Neural cell (in vitro differentiated cells): ENCODE measurements at regions not wholly inside any gene's neighbourhood (a gene's known extent, or its start where the extent isn't known, plus 50 kb on each side); places are given as distances from the start of the nearest gene placed in this dataset.

Source experiments
- H2AFZ ChIP-seq: fragments of 200-600, 300-800 bp; sonication (generic), shearing (Covaris generic); 2 replicates; pipeline ENCODE4 v1.6.0; 2014; ENCODE audit warnings: low read depth, mild to moderate bottlenecking, antibody characterized with exemption, low read length, moderate library complexity
- H3F3A ChIP-seq: fragments of 200-600 bp; shearing (Covaris generic); 2 replicates; pipeline ENCODE4 v1.6.1; 2016; ENCODE audit warnings: mild to moderate bottlenecking, moderate library complexity, mixed read lengths, antibody characterized with exemption, low read length; ENCODE audit not compliant: insufficient read depth, poor library complexity, severe bottlenecking
- H3K27ac ChIP-seq: fragments of 200-600, 300-800 bp; sonication (generic), shearing (Covaris generic); 2 replicates; pipeline ENCODE4 v1.5.1; 2014; ENCODE audit warnings: mild to moderate bottlenecking, low read length, moderate library complexity
- H3K27me3 ChIP-seq: fragments of 300-800, 200-600 bp; sonication (generic), shearing (Covaris generic); 2 replicates; pipeline ENCODE4 v1.6.0; 2014; ENCODE audit warnings: mild to moderate bottlenecking, low read depth, low read length, moderate library complexity; ENCODE audit not compliant: insufficient read depth
- H3K36me3 ChIP-seq: fragments of 300-800, 200-600 bp; sonication (generic), shearing (Covaris generic); 2 replicates; pipeline ENCODE4 v1.5.1; 2014; ENCODE audit warnings: mild to moderate bottlenecking, antibody characterized with exemption, low read length, moderate library complexity; ENCODE audit not compliant: insufficient read depth
- H3K4me2 ChIP-seq: fragments of 300-800, 200-600 bp; sonication (generic), shearing (Covaris generic); 2 replicates; pipeline ENCODE4 v1.6.0; 2014; ENCODE audit warnings: mild to moderate bottlenecking, low read length
- H3K4me3 ChIP-seq: fragments of 300-800, 200-600 bp; sonication (generic), shearing (Covaris generic); 2 replicates; pipeline ENCODE4 v1.5.1; 2014; ENCODE audit warnings: mild to moderate bottlenecking, low read length, moderate library complexity
- H3K79me2 ChIP-seq: fragments of 200-600 bp; shearing (Covaris generic); replicated peaks from 2 replicates; pipeline ENCODE4 v1.6.0; 2014; ENCODE audit warnings: mild to moderate bottlenecking, low read length, moderate library complexity; ENCODE audit not compliant: insufficient read depth
- H3K9ac ChIP-seq: fragments of 300-800, 200-600 bp; sonication (generic), shearing (Covaris generic); 2 replicates; pipeline ENCODE4 v1.6.1; 2016; ENCODE audit warnings: mild to moderate bottlenecking, low read length, mixed read lengths
- H3K9me2 ChIP-seq: fragments of 200-600 bp; shearing (Covaris generic); 2 replicates; pipeline ENCODE4 v1.6.1; 2016; ENCODE audit warnings: mild to moderate bottlenecking, low read length, mixed read lengths; ENCODE audit not compliant: insufficient read depth
- H3K9me3 ChIP-seq: fragments of 200-600, 300-800 bp; sonication (generic), shearing (Covaris generic); 2 replicates; pipeline ENCODE4 v1.6.1; 2016; ENCODE audit warnings: mild to moderate bottlenecking, mixed run types, low read length, moderate library complexity, mixed read lengths
- H4K20me1 ChIP-seq: fragments of 200-600 bp; shearing (Covaris generic); 2 replicates; pipeline ENCODE4 v1.6.1; 2016; ENCODE audit warnings: mild to moderate bottlenecking, mixed run types; ENCODE audit not compliant: insufficient read depth
- EP300 ChIP-seq: fragments of 450-650 bp; conservative IDR thresholded peaks from 2 replicates; pipeline ENCODE4 v1.6.1; 2014; ENCODE audit warnings: antibody characterized with exemption, mild to moderate bottlenecking, moderate library complexity; ENCODE audit not compliant: poor library complexity, severe bottlenecking
- EZH2 ChIP-seq: fragments of 200-600, 300-800 bp; shearing (Covaris generic), sonication (generic); IDR thresholded peaks from 2 replicates; pipeline ENCODE4 v1.6.1; 2014; ENCODE audit warnings: antibody characterized with exemption, low read length, borderline replicate concordance, mild to moderate bottlenecking; ENCODE audit not compliant: insufficient read depth, poor library complexity, severe bottlenecking
- MXI1 ChIP-seq: fragments of 450-650 bp; conservative IDR thresholded peaks from 2 replicates; pipeline ENCODE4 v1.6.1; 2014; ENCODE audit warnings: antibody characterized with exemption, mild to moderate bottlenecking; ENCODE audit not compliant: poor library complexity, severe bottlenecking
- POLR2AphosphoS5 ChIP-seq: IDR thresholded peaks from 2 replicates; pipeline ENCODE4 v1.6.1; 2012
- RAD21 ChIP-seq: fragments of 450-650 bp; conservative IDR thresholded peaks from 2 replicates; pipeline ENCODE4 v1.6.1; 2014; ENCODE audit warnings: antibody characterized with exemption, mild to moderate bottlenecking, moderate library complexity
- SMC3 ChIP-seq: fragments of 450-650 bp; conservative IDR thresholded peaks from 2 replicates; pipeline ENCODE4 v1.6.1; 2014; ENCODE audit warnings: antibody characterized with exemption, mild to moderate bottlenecking, moderate library complexity; ENCODE audit not compliant: poor library complexity
- TAF1 ChIP-seq: IDR thresholded peaks from 2 replicates; pipeline ENCODE4 v1.6.1; 2012; ENCODE audit warnings: low read depth
- TF ChIP-seq, protein P1 (sequence below): fragments of 450-650 bp; IDR thresholded peaks from 2 replicates; pipeline ENCODE4 v1.5.1; 2014; ENCODE audit warnings: antibody characterized with exemption, mild to moderate bottlenecking, moderate library complexity; ENCODE audit not compliant: poor library complexity, severe bottlenecking
- TF ChIP-seq, protein P2 (sequence below): IDR thresholded peaks from 2 replicates; pipeline ENCODE4 v1.6.1; 2012; ENCODE audit warnings: borderline replicate concordance

DNA sequence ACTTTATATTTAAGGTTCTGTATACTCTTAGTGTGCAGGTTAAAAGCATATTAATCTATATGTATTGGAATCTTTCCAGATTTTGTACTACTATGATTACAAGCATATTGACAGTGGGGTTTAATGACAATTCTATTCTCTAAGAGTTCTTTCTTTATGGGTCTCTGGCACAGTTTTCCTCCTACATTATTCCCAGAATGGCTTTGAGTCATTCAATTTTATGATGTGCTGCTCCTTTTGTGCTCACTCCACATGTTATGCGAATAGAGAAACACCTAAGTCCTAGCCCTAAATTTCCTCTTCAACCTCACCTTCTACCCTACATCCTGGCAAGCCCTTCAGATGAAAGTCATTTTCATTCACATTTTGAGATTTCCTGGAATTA lies 209.9 kb upstream of the DIAPH2 start:
- Histone ChIP-seq H3K36me3 (no peaks in the 10 kb centered on the region), H3K9ac (no peak overlapping the region), H3K27me3 (no peaks in the 10 kb centered on the region), H3F3A (no peaks in the 10 kb centered on the region), H3K9me3 (no peaks in the 10 kb centered on the region), H3K4me3 (no peak overlapping the region), H3K9me2 (no peaks in the 10 kb centered on the region), H3K79me2 (no peaks in the 10 kb centered on the region), H3K27ac (no peak overlapping the region), H3K4me2 (no peak overlapping the region), H2AFZ (no peak overlapping the region), H4K20me1 (no peaks in the 10 kb centered on the region)
- no peak for TF ChIP-seq RAD21
- no peak for TF ChIP-seq EP300
- TF ChIP-seq, protein P1, sequence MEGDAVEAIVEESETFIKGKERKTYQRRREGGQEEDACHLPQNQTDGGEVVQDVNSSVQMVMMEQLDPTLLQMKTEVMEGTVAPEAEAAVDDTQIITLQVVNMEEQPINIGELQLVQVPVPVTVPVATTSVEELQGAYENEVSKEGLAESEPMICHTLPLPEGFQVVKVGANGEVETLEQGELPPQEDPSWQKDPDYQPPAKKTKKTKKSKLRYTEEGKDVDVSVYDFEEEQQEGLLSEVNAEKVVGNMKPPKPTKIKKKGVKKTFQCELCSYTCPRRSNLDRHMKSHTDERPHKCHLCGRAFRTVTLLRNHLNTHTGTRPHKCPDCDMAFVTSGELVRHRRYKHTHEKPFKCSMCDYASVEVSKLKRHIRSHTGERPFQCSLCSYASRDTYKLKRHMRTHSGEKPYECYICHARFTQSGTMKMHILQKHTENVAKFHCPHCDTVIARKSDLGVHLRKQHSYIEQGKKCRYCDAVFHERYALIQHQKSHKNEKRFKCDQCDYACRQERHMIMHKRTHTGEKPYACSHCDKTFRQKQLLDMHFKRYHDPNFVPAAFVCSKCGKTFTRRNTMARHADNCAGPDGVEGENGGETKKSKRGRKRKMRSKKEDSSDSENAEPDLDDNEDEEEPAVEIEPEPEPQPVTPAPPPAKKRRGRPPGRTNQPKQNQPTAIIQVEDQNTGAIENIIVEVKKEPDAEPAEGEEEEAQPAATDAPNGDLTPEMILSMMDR = no peak
- no peak for TF ChIP-seq EZH2
- TF ChIP-seq, protein P2, sequence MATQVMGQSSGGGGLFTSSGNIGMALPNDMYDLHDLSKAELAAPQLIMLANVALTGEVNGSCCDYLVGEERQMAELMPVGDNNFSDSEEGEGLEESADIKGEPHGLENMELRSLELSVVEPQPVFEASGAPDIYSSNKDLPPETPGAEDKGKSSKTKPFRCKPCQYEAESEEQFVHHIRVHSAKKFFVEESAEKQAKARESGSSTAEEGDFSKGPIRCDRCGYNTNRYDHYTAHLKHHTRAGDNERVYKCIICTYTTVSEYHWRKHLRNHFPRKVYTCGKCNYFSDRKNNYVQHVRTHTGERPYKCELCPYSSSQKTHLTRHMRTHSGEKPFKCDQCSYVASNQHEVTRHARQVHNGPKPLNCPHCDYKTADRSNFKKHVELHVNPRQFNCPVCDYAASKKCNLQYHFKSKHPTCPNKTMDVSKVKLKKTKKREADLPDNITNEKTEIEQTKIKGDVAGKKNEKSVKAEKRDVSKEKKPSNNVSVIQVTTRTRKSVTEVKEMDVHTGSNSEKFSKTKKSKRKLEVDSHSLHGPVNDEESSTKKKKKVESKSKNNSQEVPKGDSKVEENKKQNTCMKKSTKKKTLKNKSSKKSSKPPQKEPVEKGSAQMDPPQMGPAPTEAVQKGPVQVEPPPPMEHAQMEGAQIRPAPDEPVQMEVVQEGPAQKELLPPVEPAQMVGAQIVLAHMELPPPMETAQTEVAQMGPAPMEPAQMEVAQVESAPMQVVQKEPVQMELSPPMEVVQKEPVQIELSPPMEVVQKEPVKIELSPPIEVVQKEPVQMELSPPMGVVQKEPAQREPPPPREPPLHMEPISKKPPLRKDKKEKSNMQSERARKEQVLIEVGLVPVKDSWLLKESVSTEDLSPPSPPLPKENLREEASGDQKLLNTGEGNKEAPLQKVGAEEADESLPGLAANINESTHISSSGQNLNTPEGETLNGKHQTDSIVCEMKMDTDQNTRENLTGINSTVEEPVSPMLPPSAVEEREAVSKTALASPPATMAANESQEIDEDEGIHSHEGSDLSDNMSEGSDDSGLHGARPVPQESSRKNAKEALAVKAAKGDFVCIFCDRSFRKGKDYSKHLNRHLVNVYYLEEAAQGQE = no peak
- no peak for TF ChIP-seq MXI1
- no peak for TF ChIP-seq SMC3
- TF ChIP-seq POLR2AphosphoS5 = no peak
- TF ChIP-seq TAF1 = no peak

DNA sequence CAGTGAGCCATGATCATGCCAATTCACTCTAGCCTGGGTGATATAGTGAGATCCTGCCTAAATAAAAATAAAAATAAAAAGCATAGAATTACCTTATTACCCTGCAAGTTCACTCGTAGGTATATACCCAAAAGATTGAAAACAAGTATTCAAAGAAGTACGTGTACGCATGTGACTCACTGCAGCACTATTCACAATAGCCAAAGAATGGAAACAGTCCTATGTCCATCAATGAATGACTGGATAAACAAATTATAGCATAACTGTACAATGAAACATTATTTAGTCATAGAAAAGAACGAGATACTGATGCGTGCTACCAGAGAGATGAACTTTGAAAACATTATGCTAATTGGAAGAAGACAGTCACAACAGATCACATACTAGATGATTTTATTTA lies 204.6 kb upstream of the DIAPH2 start:
- no peaks in the 10 kb centered on the region for H3K79me2 ChIP-seq
- no peak overlapping the region for H2AFZ ChIP-seq
- no peak for TF ChIP-seq EP300
- H3K9ac ChIP-seq = no peak overlapping the region
- no peaks in the 10 kb centered on the region for H3K27me3 ChIP-seq
- H3K4me2 ChIP-seq = no peak overlapping the region
- H3K9me3 ChIP-seq = no peaks in the 10 kb centered on the region
- H3K4me3 ChIP-seq = no peak overlapping the region
- no peaks in the 10 kb centered on the region for H3K36me3 ChIP-seq
- no peak overlapping the region for H3K27ac ChIP-seq
- no peaks in the 10 kb centered on the region for H3K9me2 ChIP-seq
- no peaks in the 10 kb centered on the region for H4K20me1 ChIP-seq
- no peaks in the 10 kb centered on the region for H3F3A ChIP-seq

DNA sequence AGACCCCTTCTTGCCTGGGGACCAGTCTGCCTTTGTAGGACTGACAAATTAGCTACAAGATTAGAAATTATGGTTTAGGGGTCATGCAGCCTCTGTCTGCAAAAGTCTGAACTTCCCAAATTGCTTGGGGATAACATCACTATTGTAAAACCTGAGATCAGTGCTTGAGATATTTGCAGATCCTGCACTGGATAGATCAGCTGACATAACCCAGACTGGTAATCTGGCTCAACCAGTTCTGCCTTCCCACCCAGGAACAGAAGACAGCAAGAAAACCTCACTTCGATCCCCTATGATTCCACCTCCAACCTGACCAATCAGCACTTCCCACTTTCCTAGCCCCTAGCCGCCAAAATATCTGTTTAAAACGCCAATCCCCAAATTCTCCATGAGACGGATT lies 202.8 kb upstream of the DIAPH2 start:
- no peaks in the 10 kb centered on the region for H3K9me2 ChIP-seq
- H3K27ac ChIP-seq = no peak overlapping the region
- H3K4me3 ChIP-seq = no peak overlapping the region
- no peaks in the 10 kb centered on the region for H3F3A ChIP-seq
- H3K4me2 ChIP-seq = no peak overlapping the region
- no peaks in the 10 kb centered on the region for H3K27me3 ChIP-seq
- no peaks in the 10 kb centered on the region for H3K9me3 ChIP-seq
- no peaks in the 10 kb centered on the region for H3K36me3 ChIP-seq
- no peaks in the 10 kb centered on the region for H3K79me2 ChIP-seq
- TF ChIP-seq EP300 (no peak), EZH2 (no peak), RAD21 (no peak), TAF1 (no peak), SMC3 (no peak), POLR2AphosphoS5 (no peak), MXI1 (no peak)
- TF ChIP-seq, protein P2 = no peak
- TF ChIP-seq, protein P1 = no peak
- H2AFZ ChIP-seq = no peak overlapping the region
- no peaks in the 10 kb centered on the region for H4K20me1 ChIP-seq
- no peak overlapping the region for H3K9ac ChIP-seq
